ENCODE measurements at regions not wholly inside any gene's neighbourhood (a gene's known extent, or its start where the extent isn't known, plus 50 kb on each side); places are given as distances from the start of the nearest gene placed in this dataset.
"Not testable (repeated sequence)": the region's sequence is repeated elsewhere in the genome, so short reads cannot be mapped to it uniquely, and the experiment has no call there.

DNA sequence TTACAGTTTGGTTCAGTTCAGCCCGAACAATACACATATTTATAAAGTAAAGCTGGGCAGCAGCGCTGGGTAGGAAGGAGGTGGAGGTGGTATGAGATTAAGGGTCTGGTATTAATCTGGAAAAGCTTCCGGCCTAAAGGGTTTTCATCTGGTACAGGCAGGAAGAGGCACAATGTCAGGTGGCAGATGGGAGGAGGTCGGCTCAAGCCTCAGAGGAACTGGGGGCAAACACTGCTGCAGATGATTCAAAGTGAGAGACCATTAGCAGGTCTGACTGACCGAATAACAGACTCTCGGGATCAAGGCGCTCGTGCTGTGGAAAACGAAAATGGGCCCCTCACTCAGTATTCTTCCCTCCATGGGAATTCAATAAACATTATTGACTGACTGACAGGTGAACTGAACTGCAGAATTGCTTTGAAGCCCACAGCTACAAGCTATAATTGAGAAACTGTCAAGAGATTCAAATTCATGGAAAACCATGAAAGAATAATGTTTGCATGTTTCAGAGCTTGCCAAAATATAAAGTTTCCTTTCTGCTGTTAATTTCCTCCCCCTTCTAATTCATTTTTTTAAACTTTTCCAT, 75.3 kb downstream of the TMEM167A start:
- DNase-seq (ENCODE audit: low read depth in 2 of 2) = no peak

- no peak for DNase-seq (ENCODE audit: low read depth in 2 of 2)
Measured at GRCh38 chr5:83000922-83001321, 76.3 kb downstream of the TMEM167A start.

DNA sequence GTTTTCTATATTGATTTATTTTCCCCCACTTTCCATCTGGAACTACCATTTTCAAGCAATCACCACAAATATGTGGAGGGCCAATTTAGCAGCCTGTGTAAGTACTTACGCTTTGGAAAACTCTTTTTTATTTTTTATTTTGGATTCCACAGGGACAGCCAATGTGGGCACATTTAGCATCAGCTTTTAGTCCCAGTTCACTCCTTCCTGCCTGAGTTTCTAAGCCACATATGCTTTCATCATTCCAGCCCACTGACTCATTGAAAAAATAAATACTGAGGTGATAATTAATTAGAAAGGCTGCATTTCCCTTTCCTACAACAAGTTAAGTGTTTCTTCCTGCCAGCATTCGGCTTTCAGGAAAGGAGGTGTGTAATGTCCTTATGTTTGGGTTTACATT, 76.8 kb downstream of the TMEM167A start:
- DNase-seq (ENCODE audit: low read depth in 2 of 2) = peak; percentile 18 to 21

- DNase-seq (ENCODE audit: low read depth in 2 of 2) = no peak
Measured at GRCh38 chr5:82993416-82993815, 83.8 kb downstream of the TMEM167A start.

DNA sequence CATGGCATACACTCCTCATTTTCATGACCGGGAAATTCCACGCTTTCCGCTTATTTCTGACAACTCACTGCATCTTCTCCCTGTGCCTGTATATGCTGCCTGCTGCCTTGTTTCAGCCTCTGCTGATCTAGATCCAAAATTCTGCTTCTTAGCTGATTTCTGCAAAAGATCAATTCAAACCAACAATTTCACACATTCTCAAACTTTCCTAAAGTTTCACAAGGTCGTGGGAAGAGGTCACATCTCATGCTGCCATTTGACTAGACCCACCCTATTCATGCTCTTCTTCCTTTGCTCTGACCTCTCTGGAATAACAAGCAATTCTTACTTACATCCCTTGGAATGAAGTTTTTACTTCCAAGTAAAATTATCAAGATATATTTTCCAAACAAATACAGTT, 84.5 kb downstream of the TMEM167A start:
- no peak for DNase-seq (ENCODE audit: low read depth in 2 of 2)

DNA sequence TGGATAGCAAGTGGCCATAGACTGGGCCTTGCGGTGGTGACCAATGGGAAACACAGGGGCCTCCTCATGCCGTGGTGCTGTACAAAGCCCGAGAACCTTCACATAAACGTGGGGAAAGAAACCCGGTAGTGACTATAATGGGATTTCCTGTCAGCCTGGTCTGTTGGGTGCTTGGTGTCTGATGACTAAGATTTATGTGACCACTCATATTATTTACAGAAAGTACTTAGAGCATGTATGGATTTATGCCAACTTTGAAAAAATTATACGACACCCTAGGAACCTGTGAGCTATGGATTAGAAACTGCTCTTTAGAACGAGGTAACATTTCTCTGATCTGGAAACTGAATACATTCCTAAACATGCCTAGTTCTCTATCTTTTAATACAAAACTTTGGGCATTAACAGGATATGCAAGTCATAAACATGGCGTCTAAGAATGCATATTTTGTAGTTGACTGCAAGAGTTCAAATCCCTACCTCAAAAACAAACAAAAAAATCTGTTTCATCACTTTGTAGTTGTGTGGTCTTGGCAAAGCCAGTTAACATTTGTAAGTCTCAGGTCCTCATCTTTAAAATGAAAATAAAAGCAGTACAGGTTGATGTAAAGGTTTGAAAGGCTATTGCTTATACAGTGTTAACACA, 85.4 kb downstream of the TMEM167A start:
- DNase-seq (ENCODE audit: low read depth in 2 of 2) = no peak

DNA sequence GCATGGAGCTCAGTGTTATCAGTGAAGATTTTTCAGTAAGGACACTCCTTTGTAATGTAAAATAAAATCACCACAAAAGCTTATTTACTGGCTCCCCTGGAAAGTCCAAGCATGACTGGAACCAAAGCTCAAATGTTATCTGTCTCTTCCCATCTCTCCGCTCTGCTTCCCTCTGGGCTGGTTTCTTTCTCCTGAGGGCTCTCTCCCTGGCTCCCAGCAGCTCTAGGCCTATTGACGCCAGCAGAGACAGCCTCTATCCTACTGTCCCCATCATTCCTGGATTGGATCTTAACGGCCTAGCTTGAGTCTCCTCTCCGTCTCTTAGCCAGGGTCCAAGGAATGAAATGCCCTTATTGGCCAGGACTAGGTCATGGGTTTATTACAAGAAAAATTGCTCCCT, 86.1 kb downstream of the TMEM167A start:
- no peak for DNase-seq (ENCODE audit: low read depth in 2 of 2)

- no peak for DNase-seq (ENCODE audit: low read depth in 2 of 2)
Measured at GRCh38 chr5:82987188-82987587, 90.0 kb downstream of the TMEM167A start.

DNA sequence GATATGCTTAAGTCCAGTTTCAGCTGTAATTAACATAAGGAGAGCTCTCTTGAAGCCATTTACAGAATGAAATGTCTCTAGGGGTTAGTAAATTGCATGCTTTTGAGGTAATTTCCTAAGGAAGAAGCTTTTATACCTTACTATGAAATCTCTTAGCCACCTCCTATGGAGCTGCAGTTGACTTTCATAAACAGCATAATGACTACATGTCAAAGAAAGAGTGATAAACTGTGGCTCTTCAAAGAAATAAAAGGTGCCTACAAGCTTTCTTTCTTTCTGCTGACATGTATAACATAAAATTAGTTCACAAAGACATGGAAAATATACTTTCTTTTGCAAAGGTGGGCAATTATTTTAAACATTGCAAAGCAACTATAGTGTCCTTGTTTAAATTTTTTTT, 90.8 kb downstream of the TMEM167A start:
- no peak for DNase-seq (ENCODE audit: low read depth in 2 of 2)

GRCh38 chr5:82985763-82986162, 91.4 kb downstream of the TMEM167A start:
- no peak for DNase-seq (ENCODE audit: low read depth in 2 of 2)

DNA sequence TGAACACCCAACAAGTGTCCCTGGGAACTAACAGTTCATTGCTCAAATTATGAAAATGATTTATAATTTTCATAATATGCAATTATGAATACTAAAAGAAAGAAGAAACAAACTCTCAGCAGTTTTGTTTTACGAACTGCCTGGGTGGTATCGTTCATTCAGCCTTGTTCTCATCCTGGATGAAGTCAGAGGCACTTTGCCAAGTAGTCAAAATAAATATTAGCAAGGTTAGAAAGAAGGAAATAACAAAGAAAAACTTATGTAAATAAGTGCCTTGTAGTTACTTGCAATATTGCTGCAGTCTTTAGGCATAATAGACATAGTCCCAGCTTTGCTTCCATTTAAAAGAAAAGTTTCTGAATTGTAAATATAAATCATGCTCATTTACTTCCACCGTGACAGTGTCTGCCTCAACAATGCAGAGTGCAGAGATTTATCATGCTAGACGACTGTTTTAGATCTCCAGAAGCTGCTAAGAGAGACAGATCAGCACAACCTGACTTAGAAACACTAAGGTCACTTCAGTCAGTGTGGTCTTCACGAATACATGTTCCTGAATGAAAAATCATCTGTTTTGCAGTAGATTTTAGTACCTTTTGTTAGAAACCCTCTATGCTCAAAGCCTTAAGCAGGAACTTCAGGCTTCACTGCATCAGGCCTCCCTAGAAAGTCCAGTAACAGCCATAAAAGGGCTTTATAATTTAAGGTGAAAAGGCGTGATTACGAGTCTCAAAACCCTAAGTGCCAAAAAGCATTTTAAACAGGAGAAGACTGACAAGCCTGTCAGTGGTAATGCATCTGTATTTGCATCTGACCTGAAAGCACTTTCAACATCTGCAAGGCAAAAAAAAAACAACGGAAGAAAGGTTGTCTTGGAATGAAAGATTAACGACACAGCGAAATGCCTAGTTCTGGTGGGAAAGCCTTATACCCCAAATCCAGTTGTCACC, 92.1 kb downstream of the TMEM167A start:
- no peak for DNase-seq (ENCODE audit: low read depth in 2 of 2)

GRCh38 chr5:82982846-82983245, 94.3 kb downstream of the TMEM167A start:
- DNase-seq (ENCODE audit: low read depth in 2 of 2) = no peak

GRCh38 chr5:82976887-82977286, 100.3 kb downstream of the TMEM167A start:
- not testable (repeated sequence) for DNase-seq (ENCODE audit: low read depth in 2 of 2)

DNA sequence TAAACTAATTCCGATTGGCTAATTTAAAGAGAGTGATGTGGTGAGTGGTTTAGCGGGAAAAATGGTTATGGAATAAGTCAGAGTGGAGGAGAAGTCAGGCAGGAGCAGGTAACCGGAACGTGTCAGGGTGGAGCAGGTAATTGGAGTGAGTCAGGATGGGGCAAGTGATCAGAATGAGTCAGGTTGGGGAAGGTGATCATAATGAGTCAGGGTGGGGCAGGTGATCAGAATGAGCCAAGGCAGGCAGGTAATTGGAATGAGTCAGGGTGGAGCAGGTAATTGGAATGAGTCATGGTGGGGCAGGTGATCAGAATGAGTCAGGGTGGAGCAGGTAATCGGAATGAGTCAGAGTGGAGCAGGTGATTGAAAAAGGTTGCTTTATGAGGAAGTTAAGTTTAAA, 101.4 kb downstream of the TMEM167A start:
- DNase-seq (ENCODE audit: low read depth in 2 of 2) = no peak

DNA sequence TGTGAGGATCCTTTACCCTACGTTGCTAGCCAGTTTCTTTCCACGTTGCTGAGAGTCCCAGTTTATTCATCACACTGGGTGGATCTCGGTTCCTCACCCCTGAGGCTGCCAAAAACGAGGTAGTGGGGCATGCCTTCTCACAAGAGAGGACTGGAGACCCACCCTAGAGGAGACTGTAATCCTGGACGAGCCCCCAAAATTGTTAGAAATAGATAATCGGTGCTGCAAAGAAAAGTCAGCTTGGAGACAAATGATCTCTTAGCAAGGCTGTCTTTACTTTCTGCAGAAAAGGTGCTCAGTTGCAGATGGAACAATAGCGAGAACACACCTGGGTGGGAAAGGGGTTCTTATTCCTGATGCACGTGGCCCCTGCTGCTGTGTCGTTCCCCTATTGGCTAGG, 101.8 kb downstream of the TMEM167A start:
- no peak for DNase-seq (ENCODE audit: low read depth in 2 of 2)

- not testable (repeated sequence) for DNase-seq (ENCODE audit: low read depth in 2 of 2)
Measured at GRCh38 chr5:82974346-82974745, 102.8 kb downstream of the TMEM167A start.

- no peak for DNase-seq (ENCODE audit: low read depth in 2 of 2)
Measured at GRCh38 chr5:82971901-82972300, 105.3 kb downstream of the TMEM167A start.

- not testable (repeated sequence) for DNase-seq (ENCODE audit: low read depth in 2 of 2)
Measured at GRCh38 chr5:82971034-82971806, 106.0 kb downstream of the TMEM167A start.

DNA sequence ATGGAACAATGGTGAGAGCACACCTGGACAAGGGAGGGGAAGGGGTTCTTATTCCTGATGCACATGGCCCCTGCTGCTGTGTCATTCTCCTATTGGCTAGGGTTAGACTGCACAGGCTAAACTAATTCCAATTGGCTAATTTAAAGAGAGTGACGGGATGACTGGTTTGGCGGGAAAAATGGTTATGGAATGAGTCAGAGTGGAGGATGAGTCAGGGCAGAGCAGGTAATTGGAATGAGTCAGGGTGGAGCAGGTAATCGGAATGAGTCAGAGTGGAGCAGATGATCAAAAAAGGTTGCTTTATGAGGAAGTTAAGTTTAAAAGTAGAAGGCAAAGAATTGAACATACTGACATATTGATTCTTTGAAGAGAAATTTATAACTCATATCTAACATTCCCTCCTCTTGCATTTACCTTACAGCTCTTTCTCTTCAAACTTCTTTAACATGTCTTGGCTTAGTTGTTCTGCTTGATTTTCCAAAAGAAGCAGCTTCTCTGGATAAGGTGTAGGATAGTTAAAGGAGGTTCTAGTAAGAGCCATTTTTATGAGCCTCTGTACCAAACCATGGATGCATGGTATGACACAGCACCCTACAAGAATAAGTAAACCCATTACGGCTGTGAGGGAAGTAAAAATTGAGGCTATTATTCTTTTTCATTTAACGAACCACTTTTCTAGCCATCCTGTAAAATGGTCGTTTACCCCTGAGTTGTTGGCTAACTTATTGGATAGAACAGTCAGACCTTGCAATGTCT, 107.8 kb downstream of the TMEM167A start:
- not testable (repeated sequence) for DNase-seq (ENCODE audit: low read depth in 2 of 2)

GRCh38 chr5:82967072-82967471, 110.1 kb downstream of the TMEM167A start:
- DNase-seq (ENCODE audit: low read depth in 2 of 2) = no peak

DNA sequence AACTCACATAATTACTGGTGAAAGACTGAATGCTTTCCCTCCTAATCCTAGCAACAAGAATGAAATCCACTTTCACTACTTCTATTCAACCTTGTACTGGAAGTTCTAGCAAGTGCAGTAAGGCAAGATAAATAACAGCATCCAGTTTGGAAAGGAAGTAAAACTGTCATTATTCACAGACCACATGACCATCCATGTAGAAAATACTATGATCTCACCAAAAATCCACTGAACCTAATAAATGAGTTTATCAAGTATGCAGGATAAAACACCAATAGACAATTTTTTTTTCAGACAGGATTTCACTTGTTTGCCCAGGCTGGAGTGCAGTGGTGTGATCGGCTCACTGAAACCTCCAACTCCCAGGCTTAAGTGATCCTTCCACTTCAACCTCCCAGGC, 117.7 kb downstream of the TMEM167A start:
- DNase-seq (ENCODE audit: low read depth in 2 of 2) = no peak
